ENCODE measurements at regions not wholly inside any gene's neighbourhood (a gene's known extent, or its start where the extent isn't known, plus 50 kb on each side); places are given as distances from the start of the nearest gene placed in this dataset.

GRCh38 chr11:27187848-27188621, 147.4 kb downstream of the BBOX1 start:
- no peak for DNase-seq

- no peak for DNase-seq
These were observed 146.6 kb downstream of the BBOX1 start for GRCh38 chr11:27187075-27187847.

GRCh38 chr11:27186580-27186979, 146.0 kb downstream of the BBOX1 start:
- no peak for DNase-seq

- DNase-seq = no peak
These were observed 144.1 kb downstream of the BBOX1 start for GRCh38 chr11:27184458-27185312.

- DNase-seq = peak; percentile 73
These were observed 143.2 kb downstream of the BBOX1 start for GRCh38 chr11:27183672-27184457.

GRCh38 chr11:27179334-27179733, 138.7 kb downstream of the BBOX1 start:
- no peak for DNase-seq

- DNase-seq = no peak
These were observed 138.2 kb downstream of the BBOX1 start for GRCh38 chr11:27178859-27179258.

All from NCI-H1105 treated with DMSO at 0.1 percent for 48 hours (cell line).